ENCODE measurements at regions not wholly inside any gene's neighbourhood (a gene's known extent, or its start where the extent isn't known, plus 50 kb on each side); places are given as distances from the start of the nearest gene placed in this dataset.

DNA sequence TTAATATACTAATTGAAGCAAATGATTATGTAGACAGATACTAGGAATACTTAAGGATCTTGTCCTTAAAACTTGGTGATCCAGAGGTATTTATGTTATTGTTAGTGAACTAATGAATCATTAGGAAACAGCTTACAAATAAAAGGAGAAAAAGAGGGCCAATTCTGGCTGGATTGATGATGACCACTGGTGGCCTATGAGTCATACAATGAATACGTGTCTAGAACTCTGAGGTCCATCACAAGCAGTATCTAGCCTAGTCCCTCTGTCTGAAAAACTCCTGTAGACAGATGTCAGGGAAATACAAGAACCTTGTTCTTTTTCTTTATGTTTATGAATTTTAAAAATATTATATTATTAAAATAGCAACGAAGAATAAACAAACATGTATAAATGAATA, 51.7 kb upstream of the RTL1 start:
- DNase-seq, result no peak

DNA sequence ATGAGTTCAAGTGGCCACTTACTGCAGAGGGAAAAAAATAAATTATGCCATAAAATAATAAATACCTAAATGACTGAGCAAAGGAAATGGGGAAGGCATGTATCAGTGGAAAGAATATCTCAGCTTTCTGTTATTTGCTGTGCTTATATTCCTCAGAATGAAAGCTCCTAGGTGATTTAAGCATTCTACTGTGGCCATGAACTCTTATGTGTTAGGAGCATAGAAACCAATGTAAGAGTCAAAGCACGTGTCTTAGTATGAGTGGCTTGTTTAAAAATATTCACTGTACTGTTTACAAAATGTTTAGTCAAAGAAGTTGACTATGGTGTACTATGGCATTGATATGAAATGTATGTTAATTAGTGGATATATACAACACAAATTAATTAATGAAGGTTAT, 59.0 kb upstream of the RTL1 start:
- DNase-seq, result no peak

DNA sequence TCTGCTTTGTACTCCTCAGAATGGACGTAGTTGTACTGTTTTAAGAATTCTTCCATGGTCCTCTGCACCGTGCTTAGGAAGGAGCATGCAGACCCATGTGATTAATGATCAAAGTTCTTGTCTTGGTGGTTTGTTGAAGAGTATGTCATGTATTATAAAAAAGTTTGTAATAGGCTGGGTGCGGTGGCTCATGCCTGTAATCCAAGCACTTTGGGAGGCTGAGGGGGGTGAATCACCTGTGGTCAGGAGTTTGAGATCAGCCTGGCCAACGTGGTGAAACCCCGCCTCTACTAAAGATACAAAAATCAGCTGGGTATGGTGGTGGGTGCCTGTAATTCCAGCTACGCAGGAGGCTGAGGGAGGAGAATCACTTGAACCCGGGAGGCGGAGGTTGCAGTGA, 61.8 kb upstream of the RTL1 start:
- DNase-seq, result no peak

DNA sequence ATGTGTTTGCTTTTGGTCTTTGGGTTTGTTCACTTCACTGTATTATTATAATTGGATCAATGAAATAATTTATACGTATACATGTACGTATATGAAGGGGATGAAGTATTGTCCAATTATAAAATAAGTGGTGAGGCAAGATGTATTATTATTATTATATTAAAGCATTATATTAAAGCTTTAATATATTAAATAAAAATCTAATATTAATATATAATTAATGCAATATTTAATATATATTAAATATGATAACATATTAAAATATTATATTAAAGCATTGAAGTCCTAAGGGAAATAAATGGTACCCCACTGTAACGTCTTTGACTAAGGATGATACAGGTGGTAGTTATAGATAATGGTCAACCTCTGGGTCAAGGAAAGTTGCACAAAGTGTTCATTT, 63.7 kb upstream of the RTL1 start:
- DNase-seq, result no peak

DNA sequence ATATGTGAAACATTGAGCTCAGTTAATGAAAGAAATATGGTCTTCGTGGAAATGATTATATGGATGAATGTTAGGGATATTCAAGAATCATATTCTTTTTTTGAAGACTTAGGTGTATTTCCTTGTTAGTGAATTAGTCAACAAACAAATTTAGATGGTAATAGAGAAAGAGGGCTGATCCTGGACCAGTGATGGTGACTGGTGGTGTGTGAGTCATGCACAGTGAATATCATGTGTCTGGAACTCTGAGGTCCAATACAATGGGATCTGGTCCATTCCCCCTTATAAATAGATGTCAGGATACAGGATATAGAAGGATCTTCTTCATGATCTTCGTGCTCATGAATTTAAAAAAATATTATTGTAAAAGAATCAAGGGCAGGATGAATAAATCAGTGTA, 64.4 kb upstream of the RTL1 start:
- DNase-seq, result no peak

DNA sequence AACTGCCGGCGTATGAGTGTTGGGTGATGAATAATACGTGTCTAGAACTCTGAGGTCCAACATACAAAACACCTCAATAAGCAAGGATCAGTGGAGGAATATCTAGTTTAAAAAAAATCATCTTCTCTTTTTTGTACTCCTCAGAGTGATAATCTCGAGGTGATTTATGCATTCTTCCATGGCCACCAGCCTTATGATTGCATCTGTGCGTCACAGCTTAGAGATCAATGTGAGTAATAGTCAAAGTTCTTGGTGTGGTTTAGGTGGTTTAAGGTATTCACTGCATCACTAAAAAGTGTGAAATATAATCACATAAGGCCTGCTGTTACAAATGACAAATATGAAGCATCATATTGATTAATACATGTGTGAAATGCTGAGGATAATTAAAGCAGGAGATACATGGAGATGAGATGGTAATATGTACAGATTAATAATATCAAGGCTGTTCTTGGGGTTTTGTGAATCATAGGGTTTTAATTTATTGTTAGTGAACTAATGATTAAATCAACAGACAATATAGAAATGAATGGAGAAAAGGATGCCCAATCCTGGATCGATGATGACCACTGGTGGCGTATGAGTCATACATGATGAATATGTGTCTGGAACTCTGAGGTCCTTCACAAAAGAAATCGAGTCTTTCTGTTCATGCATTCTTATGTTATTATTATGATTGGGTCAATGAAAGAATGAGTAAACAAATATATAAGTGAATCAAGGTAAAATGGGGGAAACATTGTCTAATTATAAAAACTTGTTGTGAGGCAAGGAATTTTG, 68.8 kb upstream of the RTL1 start:
- DNase-seq, result no peak

DNA sequence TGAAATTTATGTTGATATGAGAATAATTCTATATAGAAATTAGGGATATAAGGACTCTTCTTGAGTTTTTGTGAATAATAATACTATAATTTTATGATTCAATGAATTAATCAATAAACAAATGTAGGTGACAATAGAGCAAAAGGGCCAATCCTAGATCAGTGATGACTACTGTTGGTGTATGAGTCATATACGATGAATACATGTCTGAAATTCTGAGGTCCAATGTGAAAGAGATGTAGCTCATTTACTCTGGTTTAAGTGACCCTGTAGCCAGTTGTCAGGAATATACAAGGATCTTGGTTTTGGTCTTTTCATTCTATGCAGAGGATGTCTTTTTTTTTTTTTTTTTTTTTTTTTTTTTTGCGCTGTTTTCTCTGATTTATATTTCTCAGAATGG, 72.1 kb upstream of the RTL1 start:
- no peak for DNase-seq

DNA sequence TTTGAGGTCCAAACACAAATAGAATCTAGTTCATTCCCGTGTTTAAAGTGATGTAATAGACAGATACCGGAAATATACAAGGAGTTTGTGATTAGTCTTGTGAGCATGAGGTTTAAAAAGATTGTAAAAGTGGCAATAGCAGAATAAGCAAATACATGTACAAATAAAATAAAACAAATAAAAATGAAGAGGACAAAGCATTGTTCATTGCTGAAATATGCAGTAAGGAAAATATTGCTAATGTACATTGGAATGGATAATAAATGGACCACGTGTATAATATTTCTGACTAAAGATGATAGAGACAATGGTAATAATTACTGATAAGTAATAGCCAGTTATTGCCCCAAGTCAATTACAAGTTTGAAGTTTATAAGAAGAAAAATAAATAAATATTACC, 75.6 kb upstream of the RTL1 start:
- DNase-seq, result no peak

DNA sequence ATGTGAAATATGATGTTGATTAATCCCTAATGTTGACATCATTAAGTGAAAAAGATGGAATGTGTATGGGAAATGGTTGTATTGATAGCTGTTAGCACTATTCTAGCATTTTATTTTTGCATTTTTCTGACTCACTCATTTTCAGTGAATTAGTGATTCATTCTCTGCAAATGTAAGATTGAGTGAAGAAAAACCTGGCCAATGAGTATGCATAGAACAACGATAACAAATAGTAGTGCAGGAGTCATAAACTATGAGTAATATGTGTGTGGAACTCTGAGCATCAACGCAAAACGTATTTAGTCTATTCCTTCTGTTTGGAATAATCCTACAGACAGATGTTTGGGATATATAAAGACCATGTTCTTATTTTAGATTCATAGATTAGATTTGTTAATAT, 76.3 kb upstream of the RTL1 start:
- no peak for DNase-seq

DNA sequence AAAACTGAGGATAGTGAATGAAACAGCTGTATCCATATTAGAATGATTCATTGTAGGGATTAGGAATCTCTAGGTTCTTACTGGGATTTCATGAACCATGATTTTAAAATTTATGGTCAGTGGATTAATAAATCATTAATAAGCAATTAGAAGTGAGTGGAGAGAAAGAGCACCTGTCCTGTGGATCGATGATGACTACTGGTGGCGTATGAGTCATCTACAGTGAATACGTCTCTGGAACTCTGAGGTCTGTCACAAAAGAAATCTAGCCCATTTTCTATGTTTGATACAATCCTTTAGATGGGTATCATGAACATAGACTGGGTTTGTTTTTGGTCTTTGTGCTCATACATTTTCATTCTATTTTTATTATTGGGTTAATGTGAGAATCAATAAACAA, 77.3 kb upstream of the RTL1 start:
- no peak for DNase-seq

DNA sequence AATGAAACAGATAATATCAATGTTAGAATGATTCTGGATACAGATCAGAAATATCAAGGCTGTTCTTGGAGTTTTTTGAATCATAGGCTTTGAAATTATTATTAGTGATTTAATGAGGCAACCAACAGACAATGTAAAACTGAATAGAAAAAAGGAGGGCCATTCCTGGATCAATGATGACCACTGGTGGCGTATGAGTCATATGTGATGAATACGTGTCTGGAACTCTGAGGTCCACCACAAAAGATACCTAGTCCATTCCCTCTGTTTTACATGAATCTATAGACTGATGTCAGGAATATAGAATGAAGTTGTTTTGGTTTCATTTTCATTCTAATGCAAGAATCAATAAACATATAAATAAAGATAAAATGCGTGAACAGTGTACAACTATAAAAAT, 78.3 kb upstream of the RTL1 start:
- DNase-seq, result no peak

DNA sequence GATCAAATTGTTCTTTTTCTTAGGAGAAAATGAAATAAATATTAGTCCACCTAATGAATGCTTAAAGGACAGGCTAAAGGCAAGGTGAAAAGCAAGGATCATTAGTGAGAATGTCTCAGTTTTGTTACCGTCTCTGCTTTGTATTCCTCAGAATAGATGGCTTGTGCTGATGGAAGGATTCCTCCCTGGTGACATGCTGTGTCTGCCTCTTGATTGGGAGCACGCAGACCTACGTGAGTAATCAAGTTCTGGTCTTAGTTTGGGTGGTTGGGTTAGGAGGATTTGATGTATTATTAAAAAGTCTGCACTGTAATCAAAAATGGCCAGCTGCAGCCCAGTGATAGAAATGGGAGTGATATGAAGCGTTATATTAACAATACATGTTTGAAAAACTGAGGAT, 78.8 kb upstream of the RTL1 start:
- DNase-seq, result no peak

DNA sequence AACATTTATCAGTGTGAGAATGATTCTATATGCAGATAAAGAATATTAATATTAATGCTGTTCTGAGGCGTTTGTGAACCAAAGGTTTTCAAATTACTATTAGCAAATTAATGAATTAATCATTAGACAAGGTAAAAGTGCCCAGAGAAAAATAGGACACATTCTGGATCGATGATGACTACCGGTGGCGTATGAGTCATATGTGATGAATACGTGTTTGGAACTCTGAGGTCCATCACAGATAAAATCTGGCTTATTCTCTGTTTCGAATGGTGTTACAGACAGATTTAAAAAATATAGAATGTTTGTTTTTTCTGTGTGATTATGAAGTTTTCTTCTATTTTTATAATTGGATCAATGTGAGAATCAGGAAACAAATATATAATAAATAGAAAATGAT, 79.2 kb upstream of the RTL1 start:
- DNase-seq, result no peak

DNA sequence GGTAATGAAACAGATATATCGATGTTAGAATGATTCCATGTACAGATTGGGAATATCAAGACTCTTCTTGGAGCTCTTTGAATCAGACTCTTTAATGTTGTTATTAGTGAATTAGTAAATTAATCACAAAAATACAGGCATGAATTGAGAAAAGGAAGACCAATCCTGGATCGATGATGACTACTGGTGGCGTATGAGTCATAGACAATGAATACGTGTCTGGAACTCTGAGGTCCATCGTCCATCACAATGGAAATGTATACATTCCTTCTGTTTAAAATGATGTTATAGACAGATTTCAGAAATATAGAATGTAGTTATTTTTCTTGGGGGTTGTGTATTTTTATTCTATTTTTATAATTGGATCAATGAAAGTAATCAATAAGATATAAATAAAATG, 80.2 kb upstream of the RTL1 start:
- no peak for DNase-seq

DNA sequence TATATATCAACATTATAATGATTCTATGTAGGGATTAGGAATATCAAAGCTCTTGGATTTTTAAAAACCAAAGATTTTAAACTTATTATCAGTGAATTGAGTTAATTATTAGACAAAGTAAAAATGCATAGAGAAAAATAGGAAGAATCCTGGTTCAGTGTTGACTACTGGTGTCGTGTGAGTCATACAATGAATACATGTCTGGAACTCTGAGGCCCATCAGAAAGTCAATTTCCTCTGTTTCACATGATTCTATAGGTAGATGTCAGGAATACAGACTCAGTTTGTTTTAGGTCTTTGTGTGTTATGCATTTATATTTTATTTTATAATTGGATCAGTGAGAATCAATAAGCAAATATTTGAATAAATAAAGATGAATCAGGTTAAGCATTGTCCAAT, 84.5 kb upstream of the RTL1 start:
- DNase-seq, result no peak

DNA sequence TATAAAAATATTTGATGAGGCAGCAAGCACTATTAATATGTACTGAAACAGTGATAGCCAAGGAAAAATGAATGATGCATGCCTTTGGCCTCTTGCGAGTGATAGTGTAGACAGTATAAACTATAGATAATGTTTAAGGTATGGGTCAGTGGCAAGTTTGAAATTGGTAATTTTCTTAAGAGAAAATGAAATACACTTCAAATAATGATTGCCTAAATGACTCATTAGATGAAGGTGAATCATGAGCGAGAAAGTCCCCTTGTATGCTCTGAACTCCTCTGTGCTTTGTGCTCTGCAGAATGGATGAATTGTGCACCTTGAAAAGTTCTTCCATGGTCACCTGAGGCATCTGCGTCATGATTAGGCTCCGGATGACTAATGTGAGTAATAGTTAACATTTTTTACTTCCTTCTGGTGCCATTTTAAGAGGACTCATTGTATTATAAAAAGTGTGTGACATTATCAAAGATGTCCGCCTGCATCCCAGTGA, 84.9 kb upstream of the RTL1 start:
- no peak for DNase-seq

DNA sequence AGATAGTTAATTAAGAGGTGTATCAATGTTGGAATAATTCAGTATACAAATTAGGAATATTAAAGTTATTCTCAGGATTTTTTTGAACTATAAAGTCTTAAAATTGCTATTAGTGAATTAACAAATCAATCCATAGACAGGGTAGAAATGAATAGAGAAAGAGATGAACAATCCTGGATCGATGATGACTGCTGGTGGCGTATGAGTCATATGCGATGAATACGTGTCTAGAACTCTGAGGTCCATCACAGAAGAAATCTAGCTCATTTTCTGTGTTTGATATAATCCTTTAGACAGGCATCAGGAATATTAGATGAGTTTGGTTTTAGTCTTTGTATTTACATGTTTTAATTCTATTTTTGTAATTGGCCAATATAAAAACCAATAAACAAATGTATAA, 85.4 kb upstream of the RTL1 start:
- DNase-seq, result no peak

DNA sequence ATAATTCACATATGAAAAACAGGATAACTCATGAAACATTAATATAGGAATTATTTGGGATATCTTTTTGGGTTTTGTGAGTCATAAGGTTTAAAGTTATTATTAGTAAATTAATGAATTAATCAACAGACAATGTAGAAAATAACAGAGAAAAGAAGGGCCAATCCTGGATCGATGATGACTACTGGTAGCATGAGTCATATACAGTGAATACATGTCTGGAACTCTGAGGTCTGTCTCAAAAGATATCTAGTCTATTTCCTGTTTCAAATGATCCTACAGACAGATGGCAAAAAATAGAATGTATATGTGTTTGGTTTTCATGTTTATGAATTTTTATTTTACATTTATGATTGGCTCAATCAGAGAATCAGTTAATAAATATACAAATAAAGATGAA, 86.4 kb upstream of the RTL1 start:
- no peak for DNase-seq

DNA sequence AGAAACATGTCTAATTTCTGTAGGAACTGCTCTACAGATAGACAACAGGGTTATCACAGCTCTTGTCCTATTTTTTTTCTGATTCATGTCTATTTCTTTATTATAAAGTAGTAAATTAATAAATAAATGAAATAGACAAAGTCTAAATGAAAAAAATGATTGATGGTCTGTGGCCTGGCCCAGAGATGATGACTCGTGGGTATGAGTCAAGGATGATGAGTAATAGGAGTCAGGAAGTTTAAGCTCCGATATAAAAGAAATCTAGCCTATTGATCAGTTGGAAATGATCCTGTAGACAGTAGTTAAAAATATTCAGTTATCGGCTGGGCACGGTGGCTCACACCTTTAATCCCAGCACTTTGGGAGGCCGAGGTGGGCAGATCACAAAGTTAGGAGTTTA, 90.6 kb upstream of the RTL1 start:
- no peak for DNase-seq

DNA sequence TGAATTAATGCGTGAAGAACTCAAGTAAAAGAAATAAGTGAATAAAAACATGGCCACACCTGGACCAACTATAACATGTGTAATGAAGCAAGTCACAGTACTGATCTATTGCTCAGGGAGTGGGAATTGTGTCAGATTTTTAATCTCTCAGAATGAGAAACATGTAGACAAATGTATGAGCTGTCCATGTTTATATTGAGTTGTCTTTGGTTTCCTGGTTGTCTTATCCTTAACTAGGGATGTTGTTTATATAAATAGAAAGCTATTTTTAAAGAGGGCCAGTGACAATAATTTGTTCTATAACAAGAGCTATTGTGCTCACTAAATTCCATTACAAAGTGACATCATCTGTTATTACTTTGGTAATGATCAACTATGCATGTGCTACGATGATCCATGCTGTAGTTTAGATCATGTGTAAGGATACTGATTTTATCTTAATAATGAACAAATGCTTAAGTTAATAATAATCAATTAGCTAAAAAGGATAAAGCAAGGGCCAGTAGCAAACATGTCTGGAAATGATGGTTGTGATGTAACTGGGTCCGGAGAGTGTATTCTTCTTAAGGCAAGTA, 91.3 kb upstream of the RTL1 start:
- DNase-seq, result no peak

DNA sequence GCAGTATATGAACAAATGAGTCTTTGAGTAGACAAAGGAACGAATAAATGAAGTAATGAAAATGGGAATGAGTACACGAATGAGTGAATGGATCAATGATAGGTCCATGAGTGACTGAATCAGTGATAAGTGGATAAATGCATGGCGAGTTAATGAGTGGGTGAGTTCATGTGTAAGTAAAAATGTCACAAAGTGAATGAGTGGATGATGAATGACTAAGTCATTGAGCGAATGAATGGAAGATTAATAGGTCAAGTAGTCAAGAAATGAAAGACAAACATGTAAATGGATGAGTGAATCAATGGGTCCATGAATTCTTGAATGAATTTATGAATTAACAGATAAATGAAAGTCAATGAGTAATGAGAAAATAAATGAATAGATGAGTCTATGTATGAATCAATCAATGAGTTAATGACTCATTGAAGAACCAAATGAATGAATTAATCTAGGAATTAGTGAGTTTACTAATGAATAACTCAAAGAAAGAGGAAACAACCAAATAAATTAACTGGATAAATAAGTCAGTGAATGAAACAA, 97.3 kb upstream of the RTL1 start:
- no peak for DNase-seq

DNA sequence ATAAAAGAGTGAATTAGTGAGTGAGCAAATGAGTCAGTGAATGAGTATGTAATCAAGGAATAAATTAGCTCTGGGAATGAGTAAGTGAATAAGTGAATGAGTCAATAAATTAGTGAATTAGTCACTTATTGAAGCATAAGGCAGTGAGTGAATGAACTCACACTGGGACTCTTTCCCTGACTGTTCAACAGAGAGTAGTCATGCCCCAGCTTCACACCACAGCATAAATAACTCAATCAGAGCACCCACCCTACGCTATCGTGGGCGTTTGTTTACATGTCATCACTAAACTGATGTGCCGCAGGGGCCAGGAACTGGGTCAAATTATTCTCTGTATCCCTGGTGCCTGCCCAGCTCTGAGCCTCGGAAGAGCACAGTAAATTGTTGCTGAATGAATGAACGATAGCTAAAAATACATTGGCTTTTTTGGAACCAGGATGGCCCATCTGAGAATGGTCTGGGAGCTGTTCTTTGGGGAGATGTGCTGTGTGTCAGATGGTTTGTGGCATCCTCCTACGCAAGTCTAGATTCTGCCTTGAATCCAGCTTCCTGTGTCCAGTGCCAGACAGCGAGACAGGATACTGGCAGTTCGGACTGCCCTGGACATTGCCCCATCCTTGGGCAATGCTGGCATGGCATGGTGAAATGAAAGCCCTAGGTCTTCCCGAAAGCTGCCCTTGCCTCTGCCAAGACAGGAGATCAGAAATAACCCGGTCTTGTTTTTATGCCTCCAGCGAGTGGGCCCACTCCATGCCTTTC, 98.0 kb upstream of the RTL1 start:
- DNase-seq, result peak; percentile 9

DNA sequence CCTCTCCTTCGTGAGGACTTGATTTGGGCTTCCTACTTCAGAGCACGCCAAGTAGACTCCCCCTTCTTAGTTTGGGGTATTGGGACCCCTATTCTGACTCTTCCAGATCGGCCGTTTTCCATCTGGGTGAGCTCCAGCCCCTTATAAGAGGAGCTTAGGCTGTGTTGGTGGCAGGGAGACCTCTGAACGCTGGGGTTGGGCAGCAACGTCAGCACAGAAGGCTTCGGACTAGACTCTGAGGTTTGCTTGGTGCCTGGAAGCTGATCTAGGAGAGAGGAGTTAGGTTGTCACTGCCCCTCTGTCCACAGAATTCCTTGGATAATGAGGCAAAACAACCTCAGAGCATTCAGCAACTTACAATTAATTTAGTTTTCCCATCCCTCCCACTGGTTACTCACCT, 99.2 kb upstream of the RTL1 start:
- DNase-seq, result no peak

DNA sequence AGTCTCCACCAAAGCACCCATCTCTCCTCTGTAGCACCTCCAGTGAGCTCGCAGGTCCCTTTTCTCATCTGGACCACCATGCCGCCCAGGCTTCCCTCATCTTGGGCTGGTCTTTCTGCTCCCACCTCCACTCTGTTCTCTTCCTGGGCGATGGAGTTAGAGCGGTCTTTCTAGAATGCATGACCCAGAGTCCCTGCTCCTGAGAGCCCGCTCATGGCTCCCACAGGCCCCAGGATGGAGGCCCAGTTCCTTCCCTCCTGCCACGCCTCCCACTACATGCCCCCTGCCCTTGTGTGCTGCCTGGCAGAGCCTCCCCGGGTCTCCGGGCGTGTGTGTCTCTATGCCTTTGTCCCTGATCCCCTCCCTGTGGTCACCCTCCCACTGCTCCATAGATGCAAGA, 100.7 kb upstream of the RTL1 start:
- no peak for DNase-seq

Data from activated CD4-positive, alpha-beta T cell treated with anti-CD3 and anti-CD28 coated beads for 48 hours (primary cell).